Lower lobe of right lung (tissue), 2 donors: ENCODE measurements at regions not wholly inside any gene's neighbourhood (a gene's known extent, or its start where the extent isn't known, plus 50 kb on each side); places are given as distances from the start of the nearest gene placed in this dataset.

Experiments used
- ATAC-seq, 2 donors: fragments of 200-7000 bp; cut with Tn5 transposase; one replicate each; pipeline ENCODE4 v1.9.1; 2020 to 2022; ENCODE audit warnings: mild to moderate bottlenecking in 2 of 2, moderate library complexity in 2 of 2
- DNase-seq: peaks from one replicate; pipeline ENCODE4 v3.0.0-alpha.2; 2020
- H3K27ac ChIP-seq: fragments of 200-600 bp; one replicate; pipeline ENCODE4 v1.8.0; 2022
- H3K27me3 ChIP-seq: fragments of 200-600 bp; one replicate; pipeline ENCODE4 v1.8.0; 2022; ENCODE audit warnings: low read depth
- H3K36me3 ChIP-seq: fragments of 200-600 bp; one replicate; pipeline ENCODE4 v1.8.0; 2022; ENCODE audit warnings: mild to moderate bottlenecking
- H3K4me1 ChIP-seq: fragments of 200-600 bp; one replicate; pipeline ENCODE4 v1.8.0; 2022
- H3K4me3 ChIP-seq: fragments of 200-600 bp; one replicate; pipeline ENCODE4 v1.8.0; 2022; ENCODE audit warnings: mild to moderate bottlenecking
- H3K9me3 ChIP-seq: fragments of 200-600 bp; one replicate; pipeline ENCODE4 v1.8.0; 2022
- intact Hi-C: fragments of 100-400 bp; cut with DNase I; formaldehyde crosslinking; loops from one replicate; pipeline ENCODE4 v1.11.0; 2022
- TF ChIP-seq, protein P1 (sequence below): fragments of 200-600 bp; IDR thresholded peaks from one replicate; pipeline ENCODE4 v1.8.0; 2022; ENCODE audit warnings: antibody characterized with exemption, mild to moderate bottlenecking
- donor health status: DM: no; HTN: yes; CAD: no; lungs with severe emphysema.

- Histone ChIP-seq H3K4me3 (no peak overlapping the region), H3K36me3 (no peaks in the 10 kb centered on the region), H3K4me1 (no peaks in the 10 kb centered on the region), H3K27ac (no peak overlapping the region), H3K27me3 (no peaks in the 10 kb centered on the region), H3K9me3 (peaks cover 5% of the 10 kb centered on the region)
- ATAC-seq (no peak), DNase-seq (no peak)
- intact Hi-C loops: no loop called here
- TF ChIP-seq, protein P1, sequence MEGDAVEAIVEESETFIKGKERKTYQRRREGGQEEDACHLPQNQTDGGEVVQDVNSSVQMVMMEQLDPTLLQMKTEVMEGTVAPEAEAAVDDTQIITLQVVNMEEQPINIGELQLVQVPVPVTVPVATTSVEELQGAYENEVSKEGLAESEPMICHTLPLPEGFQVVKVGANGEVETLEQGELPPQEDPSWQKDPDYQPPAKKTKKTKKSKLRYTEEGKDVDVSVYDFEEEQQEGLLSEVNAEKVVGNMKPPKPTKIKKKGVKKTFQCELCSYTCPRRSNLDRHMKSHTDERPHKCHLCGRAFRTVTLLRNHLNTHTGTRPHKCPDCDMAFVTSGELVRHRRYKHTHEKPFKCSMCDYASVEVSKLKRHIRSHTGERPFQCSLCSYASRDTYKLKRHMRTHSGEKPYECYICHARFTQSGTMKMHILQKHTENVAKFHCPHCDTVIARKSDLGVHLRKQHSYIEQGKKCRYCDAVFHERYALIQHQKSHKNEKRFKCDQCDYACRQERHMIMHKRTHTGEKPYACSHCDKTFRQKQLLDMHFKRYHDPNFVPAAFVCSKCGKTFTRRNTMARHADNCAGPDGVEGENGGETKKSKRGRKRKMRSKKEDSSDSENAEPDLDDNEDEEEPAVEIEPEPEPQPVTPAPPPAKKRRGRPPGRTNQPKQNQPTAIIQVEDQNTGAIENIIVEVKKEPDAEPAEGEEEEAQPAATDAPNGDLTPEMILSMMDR: no peak
These were observed 545.4 kb downstream of the CCDC85A start for GRCh38 chr2:56729212-56729611.

DNA sequence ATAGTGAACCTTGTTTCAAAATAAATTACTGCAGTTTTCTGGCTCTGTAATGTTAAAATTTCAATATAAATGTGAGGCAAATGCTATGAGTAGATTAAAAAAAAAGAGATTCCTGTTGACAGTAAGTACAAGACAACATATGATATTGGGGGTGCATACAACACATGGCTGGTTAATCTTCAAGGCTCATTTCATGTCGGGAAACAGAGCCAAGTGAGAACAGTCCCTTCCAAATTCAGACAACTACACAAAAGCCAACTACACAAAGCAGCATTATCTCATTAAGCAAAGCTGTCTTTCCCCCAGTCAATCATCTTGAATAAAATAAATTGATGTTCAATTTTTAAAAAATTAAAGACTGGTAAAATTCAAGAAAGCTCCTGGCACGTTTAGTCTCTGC lies 549.2 kb downstream of the CCDC85A start:
- DNase-seq (no peak), ATAC-seq (no peak)
- Histone ChIP-seq H3K36me3 (no peaks in the 10 kb centered on the region), H3K27ac (no peak overlapping the region), H3K4me1 (no peaks in the 10 kb centered on the region), H3K9me3 (peaks cover 6% of the 10 kb centered on the region), H3K4me3 (no peak overlapping the region), H3K27me3 (no peaks in the 10 kb centered on the region)
- TF ChIP-seq, protein P1: no peak
- intact Hi-C loops: no loop called here

- DNase-seq: no peak
These were observed 555.6 kb downstream of the CCDC85A start for GRCh38 chr2:56739413-56739812.

DNA sequence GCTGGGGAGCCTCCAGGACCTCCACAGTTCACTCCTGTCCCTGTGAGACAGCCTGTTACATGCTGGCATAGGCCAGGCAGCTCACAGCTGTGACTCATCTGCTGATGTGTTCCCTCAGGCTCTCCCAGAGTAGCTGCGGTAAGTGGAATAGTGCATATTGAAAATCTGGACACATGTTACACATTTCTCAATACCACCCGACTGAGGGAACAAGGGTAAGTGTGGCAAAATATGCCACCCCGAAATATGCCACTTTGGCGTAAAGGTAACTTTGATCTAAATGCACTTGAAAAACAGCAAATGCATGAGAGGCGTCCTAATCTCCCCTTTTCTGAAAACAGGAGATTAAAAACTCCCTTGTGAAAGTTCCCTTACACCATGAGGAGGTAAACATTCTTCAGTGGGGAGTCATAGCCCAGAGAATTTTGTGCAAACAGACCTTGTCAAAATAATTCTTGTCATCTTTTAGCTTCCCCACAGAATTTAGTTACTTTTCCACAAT lies 557.9 kb downstream of the CCDC85A start:
- Histone ChIP-seq H3K9me3 (no peaks in the 10 kb centered on the region), H3K27ac (no peak overlapping the region), H3K4me1 (no peaks in the 10 kb centered on the region), H3K27me3 (no peaks in the 10 kb centered on the region), H3K36me3 (no peaks in the 10 kb centered on the region), H3K4me3 (no peak overlapping the region)
- TF ChIP-seq, protein P1: no peak
- intact Hi-C loops: no loop called here
- peak; percentile 37 for DNase-seq
- peak; percentile 83 to 95 for ATAC-seq

More at GRCh38 chr2:56739413-56739812, 555.6 kb downstream of the CCDC85A start:
- no peak for ATAC-seq
- H3K4me3 ChIP-seq: no peak overlapping the region
- H3K4me1 ChIP-seq: no peaks in the 10 kb centered on the region
- no peak overlapping the region for H3K27ac ChIP-seq
- TF ChIP-seq, protein P1: no peak
- intact Hi-C loops: no loop called here
- H3K9me3 ChIP-seq: peaks cover 6% of the 10 kb centered on the region
- no peaks in the 10 kb centered on the region for H3K27me3 ChIP-seq
- H3K36me3 ChIP-seq: no peaks in the 10 kb centered on the region

GRCh38 chr2:56743807-56744206 lies 560.0 kb downstream of the CCDC85A start:
- H3K27me3 ChIP-seq: no peaks in the 10 kb centered on the region
- DNase-seq (no peak), ATAC-seq (no peak)
- no peak overlapping the region for H3K4me3 ChIP-seq
- H3K36me3 ChIP-seq: no peaks in the 10 kb centered on the region
- TF ChIP-seq, protein P1: no peak
- no peaks in the 10 kb centered on the region for H3K4me1 ChIP-seq
- H3K9me3 ChIP-seq: no peaks in the 10 kb centered on the region
- no peak overlapping the region for H3K27ac ChIP-seq
- intact Hi-C loops: no loop called here
